IMR-90 (cell line): ENCODE measurements at regions not wholly inside any gene's neighbourhood (a gene's known extent, or its start where the extent isn't known, plus 50 kb on each side); places are given as distances from the start of the nearest gene placed in this dataset.

Source experiments
- BHLHE40 ChIP-seq: fragments of 150-350 bp; IDR thresholded peaks from 2 replicates; pipeline ENCODE4 v1.6.1; 2016; ENCODE audit warnings: mild to moderate bottlenecking, low read depth, low read length
- CEBPB ChIP-seq: IDR thresholded peaks from 2 replicates; pipeline ENCODE4 v1.6.1; 2012; ENCODE audit warnings: low read depth, low read length, improper control_type of control experiment
- CTCF ChIP-seq: conservative IDR thresholded peaks from 2 replicates; pipeline ENCODE4 v1.5.1; 2012; ENCODE audit warnings: mild to moderate bottlenecking, low read depth, low read length, improper control_type of control experiment
- ELK1 ChIP-seq: fragments of 150-350 bp; IDR thresholded peaks from 2 replicates; pipeline ENCODE4 v1.6.1; 2016; ENCODE audit warnings: low read depth, mild to moderate bottlenecking, low read length, moderate library complexity, borderline replicate concordance
- FOS ChIP-seq: fragments of 150-350 bp; IDR thresholded peaks from 2 replicates; pipeline ENCODE4 v1.6.1; 2016; ENCODE audit warnings: low read depth, low read length
- MAFK ChIP-seq: IDR thresholded peaks from 2 replicates; pipeline ENCODE4 v1.6.1; 2012; ENCODE audit warnings: low read depth, low read length, improper control_type of control experiment
- MAZ ChIP-seq: IDR thresholded peaks from 2 replicates; pipeline ENCODE4 v1.6.1; 2012; ENCODE audit warnings: low read depth, mild to moderate bottlenecking, low read length, improper control_type of control experiment, moderate library complexity, borderline replicate concordance
- NFE2L2 ChIP-seq: fragments of 150-350 bp; IDR thresholded peaks from 2 replicates; pipeline ENCODE4 v1.6.1; 2016; ENCODE audit warnings: low read depth, mild to moderate bottlenecking, low read length
- POLR2A ChIP-seq: IDR thresholded peaks from 2 replicates; pipeline ENCODE4 v1.6.1; 2012; ENCODE audit warnings: mild to moderate bottlenecking, low read depth, low read length
- RAD21 ChIP-seq: IDR thresholded peaks from 2 replicates; pipeline ENCODE4 v1.6.1; 2012; ENCODE audit warnings: low read length, improper control_type of control experiment
- RFX5 ChIP-seq: IDR thresholded peaks from 2 replicates; pipeline ENCODE4 v1.8.0; 2012; ENCODE audit warnings: low read depth, mild to moderate bottlenecking, low read length, moderate library complexity
- SMC3 ChIP-seq: fragments of 150-350 bp; IDR thresholded peaks from 2 replicates; pipeline ENCODE4 v1.6.1; 2016; ENCODE audit warnings: low read depth, mild to moderate bottlenecking, antibody characterized with exemption, low read length, moderate library complexity
- USF2 ChIP-seq: fragments of 150-350 bp; IDR thresholded peaks from 2 replicates; pipeline ENCODE4 v1.6.1; 2017; ENCODE audit warnings: mild to moderate bottlenecking, antibody characterized with exemption, low read length, low read depth

GRCh38 chr15:95025924-95026728 lies 794.8 kb downstream of the MCTP2 start:
- no peak for TF ChIP-seq NFE2L2
- TF ChIP-seq CTCF = peak; percentile 77
- no peak for TF ChIP-seq RFX5
- TF ChIP-seq POLR2A = no peak
- TF ChIP-seq MAFK = no peak
- TF ChIP-seq BHLHE40 = no peak
- no peak for TF ChIP-seq USF2
- peak; percentile 81 for TF ChIP-seq RAD21
- TF ChIP-seq FOS = no peak
- peak; percentile 71 for TF ChIP-seq SMC3
- TF ChIP-seq CEBPB = no peak
- no peak for TF ChIP-seq MAZ
- TF ChIP-seq ELK1 = no peak
